ENCODE measurements at regions not wholly inside any gene's neighbourhood (a gene's known extent, or its start where the extent isn't known, plus 50 kb on each side); places are given as distances from the start of the nearest gene placed in this dataset.

DNA sequence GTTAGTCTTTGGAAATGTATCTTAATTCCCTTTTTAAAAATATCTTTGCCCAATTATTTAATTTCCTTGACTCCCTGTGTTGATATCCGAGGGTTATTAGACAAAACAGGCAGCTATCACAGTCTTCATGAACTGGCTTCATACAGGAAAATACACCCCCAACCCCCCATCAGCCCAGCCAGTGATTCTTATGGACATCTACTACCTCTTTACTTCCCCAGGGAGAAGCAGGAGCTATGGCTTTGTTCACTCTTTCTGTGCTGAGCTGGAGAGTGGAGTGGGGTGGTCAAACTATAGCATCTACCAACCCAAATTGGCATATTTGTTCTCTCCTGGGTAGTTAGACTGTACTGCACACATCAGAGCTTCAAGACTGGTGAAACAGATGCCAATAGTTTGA, 134.4 kb upstream of the SLC38A2 start:
- TF ChIP-seq, protein P1, sequence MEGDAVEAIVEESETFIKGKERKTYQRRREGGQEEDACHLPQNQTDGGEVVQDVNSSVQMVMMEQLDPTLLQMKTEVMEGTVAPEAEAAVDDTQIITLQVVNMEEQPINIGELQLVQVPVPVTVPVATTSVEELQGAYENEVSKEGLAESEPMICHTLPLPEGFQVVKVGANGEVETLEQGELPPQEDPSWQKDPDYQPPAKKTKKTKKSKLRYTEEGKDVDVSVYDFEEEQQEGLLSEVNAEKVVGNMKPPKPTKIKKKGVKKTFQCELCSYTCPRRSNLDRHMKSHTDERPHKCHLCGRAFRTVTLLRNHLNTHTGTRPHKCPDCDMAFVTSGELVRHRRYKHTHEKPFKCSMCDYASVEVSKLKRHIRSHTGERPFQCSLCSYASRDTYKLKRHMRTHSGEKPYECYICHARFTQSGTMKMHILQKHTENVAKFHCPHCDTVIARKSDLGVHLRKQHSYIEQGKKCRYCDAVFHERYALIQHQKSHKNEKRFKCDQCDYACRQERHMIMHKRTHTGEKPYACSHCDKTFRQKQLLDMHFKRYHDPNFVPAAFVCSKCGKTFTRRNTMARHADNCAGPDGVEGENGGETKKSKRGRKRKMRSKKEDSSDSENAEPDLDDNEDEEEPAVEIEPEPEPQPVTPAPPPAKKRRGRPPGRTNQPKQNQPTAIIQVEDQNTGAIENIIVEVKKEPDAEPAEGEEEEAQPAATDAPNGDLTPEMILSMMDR (IDR thresholded peaks at IDR 0.05), result no peak
- no peak for TF ChIP-seq POLR2A (IDR thresholded peaks at IDR 0.05)
- 75 to 96% methylated on average over 1 of the region's 1 CpG for WGBS, 2 donors
- intact Hi-C loops (cut with DNase I), result no loop called here
- DNase-seq, result no peak
- Histone ChIP-seq H3K4me1 (no peaks in the 10 kb centered on the region), H3K36me3 (replicated peaks in 1 of 2; ENCODE audit: insufficient read depth in 1 of 2, low read depth in 2 of 2) (no peaks in the 10 kb centered on the region), H3K4me3 (no peak overlapping the region), H3K27me3 (no peaks in the 10 kb centered on the region), H3K27ac (no peak overlapping the region), H3K9me3 (peaks cover 0 to 5% (median 0%) of the 10 kb centered on the region in 3 donors)
- ATAC-seq, result no peak

- TF ChIP-seq, protein P1 (IDR thresholded peaks at IDR 0.05), result no peak
- no peak for TF ChIP-seq POLR2A (IDR thresholded peaks at IDR 0.05)
- peaks cover 0 to 3% (median 0%) of the 10 kb centered on the region in 3 donors for H3K9me3 ChIP-seq
- no peak overlapping the region for H3K27ac ChIP-seq
- WGBS, 2 donors, result 100% methylated on average over 2 of the region's 2 CpGs
- DNase-seq, result no peak
- no peaks in the 10 kb centered on the region for H3K4me1 ChIP-seq
- intact Hi-C loops (cut with DNase I), result no loop called here
- no peak for ATAC-seq
- H3K4me3 ChIP-seq, result no peak overlapping the region
- H3K27me3 ChIP-seq, result no peaks in the 10 kb centered on the region
- no peaks in the 10 kb centered on the region for H3K36me3 ChIP-seq (replicated peaks in 1 of 2; ENCODE audit: insufficient read depth in 1 of 2, low read depth in 2 of 2)
These were observed 133.6 kb upstream of the SLC38A2 start for GRCh38 chr12:46506198-46506597.

GRCh38 chr12:46504494-46504893, 131.9 kb upstream of the SLC38A2 start:
- Histone ChIP-seq H3K36me3 (replicated peaks in 1 of 2; ENCODE audit: insufficient read depth in 1 of 2, low read depth in 2 of 2) (no peaks in the 10 kb centered on the region), H3K4me3 (no peak overlapping the region), H3K27me3 (no peaks in the 10 kb centered on the region), H3K4me1 (no peaks in the 10 kb centered on the region), H3K27ac (no peak overlapping the region), H3K9me3 (no peaks in the 10 kb centered on the region)
- ATAC-seq (no peak), DNase-seq (no peak)
- WGBS, 2 donors, result 73 to 86% methylated on average over 1 of the region's 1 CpG
- intact Hi-C loops (cut with DNase I), result no loop called here
- TF ChIP-seq, protein P1 (IDR thresholded peaks at IDR 0.05), result no peak
- TF ChIP-seq POLR2A (IDR thresholded peaks at IDR 0.05), result no peak

DNA sequence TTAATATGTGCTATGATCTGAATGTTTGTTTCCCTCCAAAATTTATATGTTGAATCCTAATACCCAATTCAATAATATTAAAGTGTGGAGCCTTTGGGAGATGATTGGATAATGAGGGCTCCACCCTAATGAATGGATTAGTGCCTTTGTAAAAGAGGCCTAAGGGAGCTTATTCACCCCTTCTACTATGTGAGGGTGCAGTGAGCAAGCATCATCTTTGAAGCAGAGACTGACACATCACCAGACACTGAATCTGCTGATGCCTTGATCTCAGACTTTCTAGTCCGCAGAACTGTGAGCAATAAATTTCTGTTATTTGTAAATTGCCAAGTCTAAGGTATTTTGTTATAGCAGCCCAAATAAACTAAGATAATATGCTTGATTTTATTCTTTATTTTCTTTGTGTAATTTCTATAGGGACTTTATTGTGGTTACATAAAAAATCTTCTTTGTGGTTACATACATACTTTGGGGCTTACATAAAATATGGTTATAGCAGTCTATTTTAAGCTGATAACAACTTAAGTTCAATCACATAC, 131.1 kb upstream of the SLC38A2 start:
- WGBS, 2 donors, result 95 to 100% methylated on average over 1 of the region's 1 CpG
- Histone ChIP-seq H3K4me1 (no peaks in the 10 kb centered on the region), H3K9me3 (no peaks in the 10 kb centered on the region), H3K27ac (no peak overlapping the region), H3K4me3 (no peak overlapping the region), H3K27me3 (no peaks in the 10 kb centered on the region), H3K36me3 (replicated peaks in 1 of 2; ENCODE audit: insufficient read depth in 1 of 2, low read depth in 2 of 2) (no peaks in the 10 kb centered on the region)
- no peak for TF ChIP-seq POLR2A (IDR thresholded peaks at IDR 0.05)
- TF ChIP-seq, protein P1 (IDR thresholded peaks at IDR 0.05), result no peak
- DNase-seq (no peak), ATAC-seq (no peak)
- intact Hi-C loops (cut with DNase I), result no loop called here

GRCh38 chr12:46500673-46501072, 128.1 kb upstream of the SLC38A2 start:
- intact Hi-C loops (cut with DNase I), result no loop called here
- no peak for TF ChIP-seq POLR2A (IDR thresholded peaks at IDR 0.05)
- TF ChIP-seq, protein P1 (IDR thresholded peaks at IDR 0.05), result no peak

More at GRCh38 chr12:46500673-46501072, 128.1 kb upstream of the SLC38A2 start:
- ATAC-seq (no peak), DNase-seq (no peak)
- no peak overlapping the region for H3K4me3 ChIP-seq
- no peaks in the 10 kb centered on the region for H3K4me1 ChIP-seq
- H3K27ac ChIP-seq, result no peak overlapping the region
- no peaks in the 10 kb centered on the region for H3K9me3 ChIP-seq
- H3K36me3 ChIP-seq (replicated peaks in 1 of 2; ENCODE audit: insufficient read depth in 1 of 2, low read depth in 2 of 2), result no peaks in the 10 kb centered on the region
- 82 to 100% methylated on average over 1 of the region's 1 CpG for WGBS, 2 donors
- no peaks in the 10 kb centered on the region for H3K27me3 ChIP-seq

Data from body of pancreas (tissue), 4 donors.